T-helper 1 cell treated with Interleukin-12 subunit alpha and Interleukin-12 subunit beta and Interleukin-4 antibody, amounts not matched to agents 30 μg/mL and 1 μg/mL, for 36 hours (primary cell): ENCODE measurements at regions not wholly inside any gene's neighbourhood (a gene's known extent, or its start where the extent isn't known, plus 50 kb on each side); places are given as distances from the start of the nearest gene placed in this dataset.

Source experiments
- H3K27ac Mint-ChIP-seq: one replicate; pipeline ENCODE4 v1.8.0; 2021; ENCODE audit warnings: mild to moderate bottlenecking, mixed read lengths
- H3K27me3 Mint-ChIP-seq: one replicate; pipeline ENCODE4 v1.8.0; 2021; ENCODE audit warnings: low read depth, mixed read lengths
- H3K36me3 Mint-ChIP-seq: one replicate; pipeline ENCODE4 v1.8.0; 2021; ENCODE audit warnings: low read depth, mixed read lengths
- H3K4me1 Mint-ChIP-seq: one replicate; pipeline ENCODE4 v1.8.0; 2021; ENCODE audit warnings: low read depth, mixed read lengths
- H3K4me3 Mint-ChIP-seq: one replicate; pipeline ENCODE4 v1.8.0; 2021; ENCODE audit warnings: mild to moderate bottlenecking, moderate library complexity, mixed read lengths
- H3K9me3 Mint-ChIP-seq: one replicate; pipeline ENCODE4 v1.8.0; 2021; ENCODE audit warnings: mixed read lengths

GRCh38 chr20:52518735-52519134 is 327.2 kb upstream of the ZFP64 start:
- no peaks in the 10 kb centered on the region for H3K36me3 Mint-ChIP-seq
- no peak overlapping the region for H3K4me3 Mint-ChIP-seq
- H3K27me3 Mint-ChIP-seq, result no peaks in the 10 kb centered on the region
- H3K27ac Mint-ChIP-seq, result no peak overlapping the region
- H3K9me3 Mint-ChIP-seq, result peaks cover 7% of the 10 kb centered on the region
- H3K4me1 Mint-ChIP-seq, result no peaks in the 10 kb centered on the region

- peaks cover 4% of the 10 kb centered on the region for H3K9me3 Mint-ChIP-seq
- no peak overlapping the region for H3K27ac Mint-ChIP-seq
- H3K4me3 Mint-ChIP-seq, result no peak overlapping the region
- H3K27me3 Mint-ChIP-seq, result no peaks in the 10 kb centered on the region
- no peaks in the 10 kb centered on the region for H3K36me3 Mint-ChIP-seq
- H3K4me1 Mint-ChIP-seq, result no peaks in the 10 kb centered on the region
These were observed 324.3 kb upstream of the ZFP64 start for GRCh38 chr20:52515877-52516276.

- no peaks in the 10 kb centered on the region for H3K4me1 Mint-ChIP-seq
- H3K9me3 Mint-ChIP-seq, result peaks cover 1% of the 10 kb centered on the region
- H3K4me3 Mint-ChIP-seq, result no peak overlapping the region
- no peaks in the 10 kb centered on the region for H3K36me3 Mint-ChIP-seq
- no peak overlapping the region for H3K27ac Mint-ChIP-seq
- H3K27me3 Mint-ChIP-seq, result no peaks in the 10 kb centered on the region
These were observed 308.6 kb upstream of the ZFP64 start for GRCh38 chr20:52500157-52500556.

DNA sequence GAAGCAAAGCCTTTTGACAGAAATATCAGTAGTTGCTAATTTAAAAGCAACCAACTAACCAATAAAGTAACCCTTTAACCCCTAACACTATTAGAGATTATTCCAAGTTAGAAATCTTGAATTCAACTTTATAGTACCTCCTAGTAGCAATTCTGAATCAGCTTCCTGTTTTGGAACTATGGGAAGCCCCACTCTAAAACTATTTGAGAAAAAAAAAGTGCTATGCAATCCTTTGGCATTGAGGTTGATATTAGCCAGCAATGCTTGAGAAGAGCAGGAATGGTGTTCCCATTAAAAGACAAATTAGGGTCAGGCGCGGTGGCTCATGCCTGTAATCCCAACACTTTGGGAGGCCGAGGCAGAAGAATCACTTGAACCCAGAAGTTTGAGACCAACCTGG is 306.2 kb upstream of the ZFP64 start:
- Mint-ChIP-seq H3K36me3 (no peaks in the 10 kb centered on the region), H3K4me3 (no peak overlapping the region), H3K4me1 (peaks cover 6% of the 10 kb centered on the region), H3K9me3 (no peaks in the 10 kb centered on the region), H3K27me3 (peaks cover 7% of the 10 kb centered on the region), H3K27ac (no peak overlapping the region)

DNA sequence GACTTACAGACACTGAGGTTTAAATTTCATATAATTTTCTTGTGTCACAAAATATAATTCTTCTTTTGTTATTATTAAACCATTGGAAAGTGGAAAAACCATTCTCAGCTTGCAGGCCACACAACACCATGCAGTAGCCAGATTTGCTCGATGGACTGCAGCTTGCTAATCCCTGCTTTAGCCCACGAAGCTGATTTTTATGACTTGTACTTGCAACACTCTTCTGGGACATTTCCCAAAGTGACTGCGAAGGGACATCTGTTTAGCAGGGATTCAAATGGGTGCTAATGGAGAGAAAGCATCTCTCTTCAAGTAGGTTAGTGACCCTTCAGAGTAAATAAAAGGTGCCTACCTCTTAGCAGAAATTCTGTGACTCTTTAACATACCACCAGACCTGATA is 304.6 kb upstream of the ZFP64 start:
- peaks cover 6% of the 10 kb centered on the region for H3K4me1 Mint-ChIP-seq
- no peaks in the 10 kb centered on the region for H3K9me3 Mint-ChIP-seq
- H3K4me3 Mint-ChIP-seq, result no peak overlapping the region
- H3K27ac Mint-ChIP-seq, result no peak overlapping the region
- no peaks in the 10 kb centered on the region for H3K36me3 Mint-ChIP-seq
- peaks cover 7% of the 10 kb centered on the region for H3K27me3 Mint-ChIP-seq

GRCh38 chr20:52494244-52494643 is 302.7 kb upstream of the ZFP64 start:
- Mint-ChIP-seq H3K27ac (no peak overlapping the region), H3K4me3 (no peak overlapping the region)

GRCh38 chr20:52493171-52493721 is 301.7 kb upstream of the ZFP64 start:
- Mint-ChIP-seq H3K27me3 (peaks cover 7% of the 10 kb centered on the region), H3K9me3 (peaks cover 4% of the 10 kb centered on the region), H3K27ac (no peak overlapping the region), H3K4me3 (no peak overlapping the region), H3K36me3 (no peaks in the 10 kb centered on the region), H3K4me1 (peaks cover 6% of the 10 kb centered on the region)

More at GRCh38 chr20:52494244-52494643, 302.7 kb upstream of the ZFP64 start:
- Mint-ChIP-seq H3K9me3 (peaks cover 4% of the 10 kb centered on the region), H3K4me1 (peaks cover 6% of the 10 kb centered on the region), H3K27me3 (peaks cover 7% of the 10 kb centered on the region), H3K36me3 (no peaks in the 10 kb centered on the region)

- Mint-ChIP-seq H3K27me3 (peaks cover 7% of the 10 kb centered on the region), H3K36me3 (no peaks in the 10 kb centered on the region), H3K9me3 (peaks cover 4% of the 10 kb centered on the region), H3K27ac (no peak overlapping the region), H3K4me1 (peaks cover 6% of the 10 kb centered on the region), H3K4me3 (no peak overlapping the region)
These were observed 299.3 kb upstream of the ZFP64 start for GRCh38 chr20:52490711-52491430.

DNA sequence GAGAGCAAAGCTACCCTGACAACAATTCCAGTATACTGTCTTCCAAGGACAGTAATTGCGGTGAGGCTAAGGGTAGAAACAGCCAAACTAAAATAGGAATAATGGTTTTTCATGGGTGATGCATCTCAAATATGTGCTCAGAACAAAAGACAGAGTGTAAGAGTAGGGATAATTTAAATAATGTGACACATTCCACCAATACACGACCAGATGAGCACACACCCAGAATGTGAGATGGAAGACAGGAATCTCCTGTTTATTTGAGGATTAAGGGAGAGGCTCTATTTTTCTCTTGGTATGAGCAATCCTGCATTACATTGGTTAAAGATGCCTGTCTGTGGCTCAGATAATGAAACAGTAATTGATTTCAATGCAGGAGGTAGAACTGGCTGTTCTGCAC is 292.9 kb upstream of the ZFP64 start:
- H3K36me3 Mint-ChIP-seq, result no peaks in the 10 kb centered on the region
- no peaks in the 10 kb centered on the region for H3K9me3 Mint-ChIP-seq
- no peaks in the 10 kb centered on the region for H3K4me1 Mint-ChIP-seq
- H3K27me3 Mint-ChIP-seq, result no peaks in the 10 kb centered on the region
- no peak overlapping the region for H3K4me3 Mint-ChIP-seq
- no peak overlapping the region for H3K27ac Mint-ChIP-seq

- H3K27me3 Mint-ChIP-seq, result no peaks in the 10 kb centered on the region
- no peak overlapping the region for H3K4me3 Mint-ChIP-seq
- H3K4me1 Mint-ChIP-seq, result no peaks in the 10 kb centered on the region
- no peak overlapping the region for H3K27ac Mint-ChIP-seq
- no peaks in the 10 kb centered on the region for H3K9me3 Mint-ChIP-seq
- H3K36me3 Mint-ChIP-seq, result no peaks in the 10 kb centered on the region
These were observed 291.8 kb upstream of the ZFP64 start for GRCh38 chr20:52483382-52483781.

- H3K9me3 Mint-ChIP-seq, result no peaks in the 10 kb centered on the region
- no peak overlapping the region for H3K27ac Mint-ChIP-seq
- H3K4me1 Mint-ChIP-seq, result no peaks in the 10 kb centered on the region
These were observed 290.5 kb upstream of the ZFP64 start for GRCh38 chr20:52482044-52482443.

DNA sequence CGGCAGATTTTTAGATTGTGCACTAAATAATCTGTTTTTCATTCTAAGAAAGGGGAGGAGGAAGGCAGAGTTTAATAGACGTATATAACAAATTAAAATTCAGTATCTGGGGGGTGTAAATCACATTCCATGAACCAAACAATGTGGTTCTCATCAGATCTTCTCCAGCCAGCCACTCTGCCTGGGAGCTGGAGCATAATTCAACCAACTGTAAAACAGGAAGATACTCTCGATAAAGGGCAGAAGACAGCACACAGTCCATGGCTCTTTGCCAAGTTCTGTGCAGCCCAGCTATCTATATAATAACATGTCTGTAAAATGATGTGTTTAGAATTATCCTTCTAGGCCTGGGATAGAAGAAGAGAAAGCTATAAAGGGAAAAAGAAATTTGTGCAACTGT is 289.9 kb upstream of the ZFP64 start:
- no peaks in the 10 kb centered on the region for H3K9me3 Mint-ChIP-seq
- H3K27ac Mint-ChIP-seq, result no peak overlapping the region
- H3K27me3 Mint-ChIP-seq, result no peaks in the 10 kb centered on the region
- no peak overlapping the region for H3K4me3 Mint-ChIP-seq
- H3K4me1 Mint-ChIP-seq, result no peaks in the 10 kb centered on the region
- H3K36me3 Mint-ChIP-seq, result no peaks in the 10 kb centered on the region

More at GRCh38 chr20:52482044-52482443, 290.5 kb upstream of the ZFP64 start:
- H3K27me3 Mint-ChIP-seq, result no peaks in the 10 kb centered on the region
- H3K36me3 Mint-ChIP-seq, result no peaks in the 10 kb centered on the region
- no peak overlapping the region for H3K4me3 Mint-ChIP-seq

GRCh38 chr20:52476074-52476750 is 284.6 kb upstream of the ZFP64 start:
- H3K27ac Mint-ChIP-seq, result no peak overlapping the region
- no peaks in the 10 kb centered on the region for H3K9me3 Mint-ChIP-seq
- no peaks in the 10 kb centered on the region for H3K27me3 Mint-ChIP-seq
- no peaks in the 10 kb centered on the region for H3K4me1 Mint-ChIP-seq
- no peaks in the 10 kb centered on the region for H3K36me3 Mint-ChIP-seq
- H3K4me3 Mint-ChIP-seq, result no peak overlapping the region

DNA sequence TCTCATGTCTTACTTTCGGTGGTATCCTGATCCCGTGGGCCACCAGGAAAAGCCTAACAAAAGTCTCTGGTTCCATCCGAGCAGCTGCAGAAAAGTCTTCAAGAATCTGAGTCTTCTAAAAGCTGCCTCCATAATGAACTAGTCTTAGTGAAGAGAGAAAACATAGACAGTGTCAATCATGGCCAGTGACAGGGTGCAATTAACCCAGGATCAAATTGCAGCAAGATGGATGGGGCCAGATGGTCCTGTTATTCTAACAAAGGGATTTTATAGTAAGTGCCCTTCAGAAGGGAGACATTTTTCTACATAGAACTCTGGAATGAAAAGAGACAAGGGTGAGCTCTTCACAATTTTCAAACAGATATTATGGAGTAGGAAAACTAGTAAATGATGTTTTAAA is 281.6 kb upstream of the ZFP64 start:
- no peaks in the 10 kb centered on the region for H3K27me3 Mint-ChIP-seq
- H3K4me1 Mint-ChIP-seq, result no peaks in the 10 kb centered on the region
- no peak overlapping the region for H3K27ac Mint-ChIP-seq
- H3K9me3 Mint-ChIP-seq, result peaks cover 2% of the 10 kb centered on the region
- H3K36me3 Mint-ChIP-seq, result no peaks in the 10 kb centered on the region
- no peak overlapping the region for H3K4me3 Mint-ChIP-seq

DNA sequence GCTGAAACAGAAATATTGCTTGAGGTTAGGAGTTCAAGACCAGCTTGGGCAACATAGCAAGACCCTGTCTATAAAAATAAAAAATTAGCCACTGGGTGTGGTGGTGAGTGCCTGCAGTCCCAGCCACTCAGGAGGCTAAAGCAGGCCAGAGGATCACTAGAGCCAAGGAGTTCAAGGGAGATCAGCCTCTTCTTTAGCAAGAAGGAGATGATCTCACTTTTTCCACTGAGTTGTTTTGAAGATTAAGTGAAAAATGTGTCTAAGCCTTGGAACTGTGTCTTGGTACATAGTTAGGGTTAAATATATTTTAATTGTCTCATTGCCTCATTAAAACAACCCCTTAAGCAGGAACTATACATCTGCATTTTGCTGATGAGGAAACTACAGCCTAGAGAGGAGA is 279.0 kb upstream of the ZFP64 start:
- no peak overlapping the region for H3K27ac Mint-ChIP-seq
- H3K4me3 Mint-ChIP-seq, result no peak overlapping the region
- peaks cover 3% of the 10 kb centered on the region for H3K9me3 Mint-ChIP-seq

More for the DNA sequence above, 279.0 kb upstream of the ZFP64 start:
- Mint-ChIP-seq H3K27me3 (no peaks in the 10 kb centered on the region), H3K4me1 (no peaks in the 10 kb centered on the region), H3K36me3 (no peaks in the 10 kb centered on the region)
